SK-N-MC (cell line): ENCODE measurements at regions not wholly inside any gene's neighbourhood (a gene's known extent, or its start where the extent isn't known, plus 50 kb on each side); places are given as distances from the start of the nearest gene placed in this dataset.

ENCODE experiments used
- EZH2 ChIP-seq: fragments of 200-600 bp; sonication (generic); IDR thresholded peaks from one replicate; pipeline ENCODE4 v1.6.1; 2017; ENCODE audit warnings: antibody characterized with exemption
- FOXP2 ChIP-seq: optimal IDR thresholded peaks from 2 replicates; pipeline ENCODE3; 2011; ENCODE audit warnings: mild to moderate bottlenecking, moderate library complexity; ENCODE audit not compliant: insufficient read depth; ENCODE audit errors: extremely low read length, control extremely low read depth
- POLR2AphosphoS5 ChIP-seq: IDR thresholded peaks from 2 replicates; pipeline ENCODE4 v1.6.1; 2012; ENCODE audit warnings: mild to moderate bottlenecking, low read depth, low read length, borderline replicate concordance

- TF ChIP-seq EZH2 (no peak), POLR2AphosphoS5 (no peak), FOXP2 (no peak)
These were observed 190.5 kb downstream of the DICER1 start for GRCh38 chr14:94966868-94967267.
